Brain microvascular endothelial cell (primary cell): ENCODE measurements at regions not wholly inside any gene's neighbourhood (a gene's known extent, or its start where the extent isn't known, plus 50 kb on each side); places are given as distances from the start of the nearest gene placed in this dataset.

Experiments
- DNase-seq: peaks from one replicate; pipeline ENCODE4 v3.0.0-alpha.2; 2020
- H3K27ac ChIP-seq: fragments of 250-450 bp; sonication (Bioruptor Pico); 2 replicates; pipeline ENCODE4 v1.5.1; 2020; ENCODE audit warnings: mild to moderate bottlenecking, moderate library complexity
- H3K27me3 ChIP-seq: fragments of 250-450 bp; sonication (Bioruptor Pico); replicated peaks from 2 replicates; pipeline ENCODE4 v1.5.1; 2020; ENCODE audit warnings: mild to moderate bottlenecking
- H3K36me3 ChIP-seq: fragments of 250-450 bp; sonication (Bioruptor Pico); replicated peaks from 2 replicates; pipeline ENCODE4 v1.5.1; 2020; ENCODE audit warnings: mild to moderate bottlenecking
- H3K4me3 ChIP-seq: 2 replicates; pipeline ENCODE4 v1.5.1; 2011; ENCODE audit warnings: low read depth, mild to moderate bottlenecking, control low read depth, low read length, moderate library complexity
- in situ Hi-C: cut with HindIII; loops from 2 replicates; pipeline ENCODE4 v1.10.0; 2017; ENCODE audit warnings: low sequenced_read_pairs, low pct_ligation_motif_present
- TF ChIP-seq, protein P1 (sequence below): IDR thresholded peaks from 2 replicates; pipeline ENCODE4 v1.5.1; 2011; ENCODE audit warnings: low read depth, mild to moderate bottlenecking, moderate library complexity, low read length, control low read depth, inconsistent platforms; ENCODE audit errors: missing control alignments

DNA sequence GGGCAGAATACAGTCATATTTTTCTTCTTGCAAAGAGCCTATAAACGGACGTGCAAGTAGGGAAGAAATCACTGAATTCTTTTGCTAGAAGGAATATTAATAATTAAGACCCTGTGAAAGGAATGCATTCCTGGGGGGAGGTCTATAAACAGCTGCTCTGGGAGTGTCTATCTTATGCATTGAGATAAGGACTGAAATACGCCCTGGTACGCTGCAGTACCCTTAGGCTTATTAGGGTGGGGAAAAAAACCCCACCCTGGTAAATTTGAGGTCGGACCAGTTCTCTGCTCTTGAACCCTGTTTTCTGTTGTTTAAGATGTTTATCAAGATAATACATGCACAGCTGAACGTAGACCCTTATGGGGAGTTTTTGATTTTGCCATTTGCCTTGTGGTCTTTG is 100.0 kb upstream of the KBTBD8 start:
- no peak overlapping the region for H3K4me3 ChIP-seq
- TF ChIP-seq, protein P1, sequence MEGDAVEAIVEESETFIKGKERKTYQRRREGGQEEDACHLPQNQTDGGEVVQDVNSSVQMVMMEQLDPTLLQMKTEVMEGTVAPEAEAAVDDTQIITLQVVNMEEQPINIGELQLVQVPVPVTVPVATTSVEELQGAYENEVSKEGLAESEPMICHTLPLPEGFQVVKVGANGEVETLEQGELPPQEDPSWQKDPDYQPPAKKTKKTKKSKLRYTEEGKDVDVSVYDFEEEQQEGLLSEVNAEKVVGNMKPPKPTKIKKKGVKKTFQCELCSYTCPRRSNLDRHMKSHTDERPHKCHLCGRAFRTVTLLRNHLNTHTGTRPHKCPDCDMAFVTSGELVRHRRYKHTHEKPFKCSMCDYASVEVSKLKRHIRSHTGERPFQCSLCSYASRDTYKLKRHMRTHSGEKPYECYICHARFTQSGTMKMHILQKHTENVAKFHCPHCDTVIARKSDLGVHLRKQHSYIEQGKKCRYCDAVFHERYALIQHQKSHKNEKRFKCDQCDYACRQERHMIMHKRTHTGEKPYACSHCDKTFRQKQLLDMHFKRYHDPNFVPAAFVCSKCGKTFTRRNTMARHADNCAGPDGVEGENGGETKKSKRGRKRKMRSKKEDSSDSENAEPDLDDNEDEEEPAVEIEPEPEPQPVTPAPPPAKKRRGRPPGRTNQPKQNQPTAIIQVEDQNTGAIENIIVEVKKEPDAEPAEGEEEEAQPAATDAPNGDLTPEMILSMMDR, result no peak
- H3K27ac ChIP-seq, result no peak overlapping the region
- no peaks in the 10 kb centered on the region for H3K36me3 ChIP-seq
- no peaks in the 10 kb centered on the region for H3K27me3 ChIP-seq
- no peak for DNase-seq
- in situ Hi-C loops, result no loop called here

DNA sequence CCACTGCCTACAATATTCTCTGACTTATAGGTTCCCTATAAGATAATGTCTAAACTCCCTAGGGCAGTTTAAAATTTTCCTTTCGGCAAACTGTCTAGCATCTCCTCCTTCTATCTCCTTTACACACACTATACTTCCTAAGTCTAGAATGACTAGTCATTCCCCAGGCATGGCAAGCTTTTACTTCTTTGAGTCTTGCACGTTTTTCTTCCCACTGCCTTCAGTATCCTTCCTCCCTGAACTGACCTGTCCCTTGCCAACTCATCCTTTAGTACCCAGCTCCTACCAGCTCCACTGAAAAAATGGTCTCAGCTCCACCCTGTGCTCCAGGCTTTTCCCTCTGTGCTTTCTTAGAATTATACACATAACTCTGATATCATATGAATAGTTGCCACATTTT is 93.8 kb upstream of the KBTBD8 start:
- in situ Hi-C loops, result no loop called here
- TF ChIP-seq, protein P1, result no peak
- no peak for DNase-seq
- H3K4me3 ChIP-seq, result no peak overlapping the region
- no peaks in the 10 kb centered on the region for H3K27me3 ChIP-seq
- no peaks in the 10 kb centered on the region for H3K36me3 ChIP-seq
- H3K27ac ChIP-seq, result no peak overlapping the region

DNA sequence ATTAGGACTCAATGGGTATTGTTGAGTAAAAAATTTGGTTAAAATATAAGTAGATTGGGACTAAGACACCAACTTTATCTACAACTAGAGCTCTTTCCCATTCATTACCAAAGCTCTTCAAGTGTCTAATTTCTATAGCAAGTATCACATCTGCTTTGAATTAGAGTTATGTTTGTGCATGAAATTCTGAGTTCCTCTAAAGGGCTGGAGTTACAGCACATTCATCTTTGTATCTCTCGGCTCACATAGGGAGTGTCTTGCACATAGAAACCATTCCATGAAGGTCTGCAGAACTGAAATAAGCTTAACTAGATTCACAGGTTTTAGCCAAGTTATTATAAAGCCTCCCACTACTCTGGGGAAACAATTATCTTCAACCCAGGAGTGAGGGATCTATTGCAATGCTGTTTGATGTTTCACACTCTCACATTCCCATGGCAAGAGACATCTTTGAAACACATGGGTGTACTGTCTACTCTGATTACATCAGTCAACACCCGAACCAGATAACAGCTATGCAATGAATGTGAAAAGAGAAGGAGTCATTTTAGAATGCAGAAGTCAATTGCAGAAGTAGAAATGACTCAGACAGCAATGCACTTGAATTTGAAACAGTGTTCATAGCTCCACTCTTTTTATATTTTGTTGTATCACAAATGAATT is 93.1 kb upstream of the KBTBD8 start:
- TF ChIP-seq, protein P1, result no peak
- Histone ChIP-seq H3K27ac (no peak overlapping the region), H3K36me3 (no peaks in the 10 kb centered on the region), H3K27me3 (no peaks in the 10 kb centered on the region), H3K4me3 (no peak overlapping the region)
- DNase-seq, result peak; percentile 12
- in situ Hi-C loops, result no loop called here

- in situ Hi-C loops, result no loop called here
- H3K36me3 ChIP-seq, result no peaks in the 10 kb centered on the region
These were observed 91.0 kb upstream of the KBTBD8 start for GRCh38 chr3:66907136-66907535.

DNA sequence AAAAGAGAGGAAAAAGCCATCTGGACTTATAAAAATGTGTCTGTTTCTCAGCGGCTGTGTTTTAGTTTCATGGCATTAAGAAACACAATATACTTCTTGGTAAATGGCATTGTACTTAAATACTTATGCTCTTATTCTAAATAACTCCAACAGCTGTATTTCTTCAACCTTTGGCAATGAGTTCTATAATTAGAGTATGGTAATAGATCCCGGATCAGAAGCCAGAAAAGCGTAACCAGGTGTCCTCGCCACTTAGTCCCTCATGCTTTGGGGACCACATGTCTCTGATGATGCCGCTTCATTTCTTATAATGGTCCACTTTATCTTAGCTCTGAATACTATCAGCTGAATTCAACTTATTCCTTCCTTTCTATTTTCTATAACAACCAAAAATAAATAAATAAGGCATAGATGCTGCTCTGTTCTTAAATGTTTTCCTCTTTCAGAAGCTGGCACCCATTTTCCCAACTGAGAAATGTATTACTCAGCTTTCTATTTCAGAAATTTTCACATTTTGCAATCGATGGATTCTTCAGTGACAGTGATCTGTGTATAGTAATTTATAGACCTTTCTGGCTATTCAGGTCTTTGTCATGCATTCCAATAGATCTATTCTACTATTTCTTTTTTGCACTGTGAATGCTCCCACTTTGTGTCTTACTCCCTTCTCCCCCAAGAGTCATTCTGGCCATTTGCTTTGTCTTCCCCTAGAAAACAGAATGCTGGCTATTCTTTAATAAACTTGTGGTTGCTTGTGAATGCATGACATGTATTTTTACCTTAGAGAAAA is 87.6 kb upstream of the KBTBD8 start:
- DNase-seq, result no peak
- Histone ChIP-seq H3K36me3 (no peaks in the 10 kb centered on the region), H3K27ac (no peak overlapping the region), H3K27me3 (no peaks in the 10 kb centered on the region), H3K4me3 (no peak overlapping the region)
- in situ Hi-C loops, result no loop called here
- TF ChIP-seq, protein P1, result no peak

More at GRCh38 chr3:66907136-66907535, 91.0 kb upstream of the KBTBD8 start:
- no peak overlapping the region for H3K27ac ChIP-seq
- no peak for DNase-seq
- H3K27me3 ChIP-seq, result no peaks in the 10 kb centered on the region
- TF ChIP-seq, protein P1, result no peak
- no peak overlapping the region for H3K4me3 ChIP-seq

GRCh38 chr3:66912306-66912705 is 85.8 kb upstream of the KBTBD8 start:
- Histone ChIP-seq H3K27me3 (no peaks in the 10 kb centered on the region), H3K36me3 (no peaks in the 10 kb centered on the region), H3K4me3 (no peak overlapping the region), H3K27ac (no peak overlapping the region)
- no peak for DNase-seq
- TF ChIP-seq, protein P1, result no peak
- in situ Hi-C loops, result no loop called here
